Erythroblast (primary cell): ENCODE measurements at regions not wholly inside any gene's neighbourhood (a gene's known extent, or its start where the extent isn't known, plus 50 kb on each side); places are given as distances from the start of the nearest gene placed in this dataset.

Source experiments
- GATA1 ChIP-seq: IDR thresholded peaks from 2 replicates; pipeline ENCODE4 v1.6.1; 2011; ENCODE audit warnings: low read depth, mild to moderate bottlenecking, control low read depth, low read length, moderate library complexity
- POLR2A ChIP-seq: IDR thresholded peaks from 2 replicates; pipeline ENCODE4 v1.6.1; 2011; ENCODE audit warnings: mild to moderate bottlenecking, low read length

DNA sequence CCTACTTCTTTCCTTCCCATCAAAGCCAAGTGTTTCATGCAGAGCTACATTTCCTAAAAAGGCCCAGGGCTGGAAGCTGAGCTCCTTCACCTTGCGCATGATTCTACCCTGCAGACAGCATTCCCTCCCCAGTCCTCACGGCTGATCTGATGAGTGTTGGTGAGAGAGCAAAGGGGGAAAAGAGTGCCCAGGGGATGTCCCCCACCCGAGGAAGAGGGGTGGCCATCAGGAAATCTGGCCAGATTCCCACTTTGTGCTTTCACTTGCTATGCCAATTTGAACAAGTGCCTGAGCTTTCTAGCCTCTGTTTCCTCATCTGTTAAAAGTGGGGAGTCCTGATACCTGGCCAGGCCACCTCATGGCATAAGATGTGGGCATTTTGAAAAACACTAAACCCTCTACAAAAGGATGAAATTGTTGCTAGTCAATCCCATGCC is 231.0 kb upstream of the TLE3 start:
- TF ChIP-seq POLR2A (no peak), GATA1 (no peak)
